ENCODE measurements at regions not wholly inside any gene's neighbourhood (a gene's known extent, or its start where the extent isn't known, plus 50 kb on each side); places are given as distances from the start of the nearest gene placed in this dataset.

- no peak for DNase-seq
Measured at GRCh38 chr15:53296603-53297002, 462.9 kb downstream of the WDR72 start.

GRCh38 chr15:53295574-53295973, 463.9 kb downstream of the WDR72 start:
- no peak for DNase-seq

DNA sequence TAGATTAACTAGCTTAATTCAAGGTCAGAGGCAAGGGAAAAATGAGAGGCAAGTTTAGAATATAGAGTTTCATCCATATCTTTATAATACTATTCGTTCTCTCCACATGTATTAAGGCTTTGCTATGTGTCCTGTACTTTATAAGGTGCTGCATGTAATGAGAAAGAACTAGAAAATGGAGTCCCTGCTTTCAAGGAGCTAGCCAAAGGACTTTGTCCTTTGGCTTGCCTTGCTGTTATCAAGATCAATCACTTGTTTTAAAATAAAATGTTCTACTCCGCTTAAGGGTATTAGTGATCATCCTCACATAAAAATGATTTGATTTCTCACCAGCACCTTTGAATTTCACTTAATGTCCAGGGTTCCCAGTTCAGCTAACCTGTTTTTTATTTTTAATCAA, 470.9 kb downstream of the WDR72 start:
- no peak for DNase-seq

DNA sequence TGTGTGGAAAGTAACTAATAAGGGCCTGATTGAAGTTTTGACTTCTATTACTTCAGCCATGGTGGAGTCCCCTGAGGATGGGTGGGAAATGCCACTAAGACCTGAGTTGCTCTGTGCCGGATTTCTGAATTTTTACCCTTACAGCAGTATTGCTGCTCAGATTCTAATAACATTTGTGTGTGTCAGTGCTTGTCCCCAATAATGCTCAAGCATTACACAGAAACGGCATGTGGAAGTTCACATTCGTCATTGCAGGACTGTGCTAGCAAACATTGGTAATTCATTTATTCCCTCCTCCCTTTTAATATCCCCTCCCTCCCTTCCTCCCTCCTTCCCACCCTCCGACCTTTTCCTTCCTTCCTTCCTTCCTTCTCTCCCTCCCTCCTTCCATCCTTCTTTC, 484.5 kb upstream of the ONECUT1 start:
- DNase-seq, result no peak

- no peak for DNase-seq
Measured at GRCh38 chr15:53272116-53272515, 482.0 kb upstream of the ONECUT1 start.

DNA sequence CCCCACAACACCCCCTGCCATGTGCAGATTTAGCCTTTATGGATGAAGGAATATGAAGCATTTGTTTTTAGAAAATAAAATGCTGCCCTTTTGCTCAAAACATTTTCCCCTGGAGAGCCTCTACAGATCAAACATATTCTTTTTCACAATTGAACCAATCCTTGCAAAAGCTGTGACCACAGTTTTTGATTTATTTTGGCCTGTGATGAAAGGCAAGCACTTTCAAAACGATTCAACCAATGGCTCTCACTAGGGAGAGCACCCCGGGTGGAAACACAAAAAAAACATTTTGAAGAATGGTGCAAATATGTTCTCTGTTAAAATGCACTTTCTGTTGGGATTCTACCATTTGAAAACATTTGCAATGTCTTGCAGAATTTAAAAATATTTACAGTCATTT, 476.0 kb upstream of the ONECUT1 start:
- DNase-seq, result no peak

GRCh38 chr15:53260647-53261046, 470.5 kb upstream of the ONECUT1 start:
- no peak for DNase-seq

- no peak for DNase-seq
Measured at GRCh38 chr15:53256457-53256856, 466.3 kb upstream of the ONECUT1 start.

GRCh38 chr15:53256043-53256442, 465.9 kb upstream of the ONECUT1 start:
- no peak for DNase-seq

- DNase-seq, result no peak
Measured at GRCh38 chr15:53251996-53252395, 461.9 kb upstream of the ONECUT1 start.

GRCh38 chr15:53251523-53251922, 461.4 kb upstream of the ONECUT1 start:
- DNase-seq, result no peak

DNA sequence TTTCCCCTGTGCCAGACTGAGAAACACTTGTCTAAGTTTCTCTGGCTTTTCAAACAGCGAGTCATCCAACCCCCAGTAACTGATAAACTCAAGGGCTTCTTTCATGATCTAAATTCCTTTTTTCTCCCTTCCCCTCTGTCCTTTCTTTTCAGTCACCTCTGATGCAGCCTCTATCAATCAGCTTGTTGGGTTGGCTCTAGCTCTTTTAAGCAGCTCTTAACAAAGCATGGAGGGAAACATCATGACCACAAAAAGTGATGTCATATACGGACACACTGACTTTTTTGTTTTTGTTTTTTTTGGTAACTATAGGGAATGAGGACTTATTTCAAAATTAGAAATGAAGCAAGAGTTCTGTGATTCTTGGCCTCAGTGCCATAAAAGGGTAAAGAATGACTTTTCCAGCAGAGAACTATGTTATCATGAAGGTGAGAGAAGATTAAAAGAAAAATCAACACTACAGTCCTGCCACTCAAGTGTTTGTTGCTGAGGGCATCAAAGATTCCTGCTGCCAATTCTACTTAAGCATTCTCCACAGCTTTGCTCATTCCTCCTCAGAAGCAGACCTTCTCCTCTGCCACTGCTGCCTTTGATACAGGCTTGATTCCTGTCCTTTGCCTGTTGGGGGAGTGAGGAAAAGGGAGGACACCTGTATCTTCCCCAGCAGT, 457.0 kb upstream of the ONECUT1 start:
- DNase-seq, result no peak

DNA sequence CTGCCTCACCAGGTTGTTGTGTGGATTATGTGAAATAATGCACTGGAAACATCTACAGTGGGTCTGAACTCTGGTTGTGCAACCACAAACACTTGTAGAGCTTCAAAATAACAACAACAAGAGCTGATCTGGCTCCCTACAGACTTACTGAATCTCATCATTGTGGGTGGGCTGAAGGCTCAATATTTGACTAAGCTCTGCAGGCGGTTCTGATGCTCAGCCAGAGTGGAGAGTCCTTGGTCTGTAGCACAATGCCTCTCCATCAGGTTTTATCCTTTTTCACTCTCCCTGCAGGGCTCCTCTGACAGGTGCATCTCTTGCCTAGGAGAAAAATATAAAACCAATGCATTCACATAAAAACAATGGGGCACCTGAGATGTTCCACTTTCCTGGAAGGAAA, 456.3 kb upstream of the ONECUT1 start:
- no peak for DNase-seq

- no peak for DNase-seq
Measured at GRCh38 chr15:53233801-53234200, 443.7 kb upstream of the ONECUT1 start.

DNA sequence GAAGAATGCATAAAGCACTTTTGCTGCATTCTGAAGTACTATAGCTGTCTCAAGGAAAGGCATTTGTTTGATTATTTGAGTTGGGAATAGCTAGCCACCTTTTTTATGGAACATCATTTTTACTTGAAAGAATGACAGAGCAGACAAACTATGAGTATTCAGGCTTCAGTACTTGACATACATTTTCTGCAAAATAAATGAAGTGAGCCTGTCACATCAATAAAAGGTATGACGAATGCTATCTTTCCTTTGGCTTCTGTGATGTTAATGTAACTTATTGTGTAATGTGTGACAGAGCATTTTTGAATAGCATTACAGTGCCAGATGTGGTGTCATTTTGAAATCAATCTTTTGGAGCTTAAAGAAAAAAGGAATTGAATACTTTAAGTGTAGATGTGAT, 440.3 kb upstream of the ONECUT1 start:
- DNase-seq, result no peak

GRCh38 chr15:53226559-53226958, 436.4 kb upstream of the ONECUT1 start:
- no peak for DNase-seq

DNA sequence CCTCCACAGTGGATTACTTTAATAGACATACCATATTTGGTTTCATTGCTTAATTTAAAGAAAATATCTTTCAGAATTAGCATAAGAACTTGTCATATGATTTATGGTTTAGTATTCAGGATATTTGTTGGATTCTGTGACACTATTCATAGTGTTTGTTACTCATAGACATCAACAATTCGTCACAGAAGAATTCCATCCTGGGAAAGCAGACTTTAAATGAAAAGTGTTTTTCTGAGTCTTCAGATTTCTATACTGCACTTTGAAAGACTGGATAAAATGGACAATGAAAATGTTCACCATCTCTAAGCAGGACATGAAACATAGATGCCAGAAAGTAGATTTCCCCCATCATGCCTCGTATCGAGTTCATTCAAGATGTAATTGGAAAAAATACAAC, 435.6 kb upstream of the ONECUT1 start:
- DNase-seq, result no peak

DNA sequence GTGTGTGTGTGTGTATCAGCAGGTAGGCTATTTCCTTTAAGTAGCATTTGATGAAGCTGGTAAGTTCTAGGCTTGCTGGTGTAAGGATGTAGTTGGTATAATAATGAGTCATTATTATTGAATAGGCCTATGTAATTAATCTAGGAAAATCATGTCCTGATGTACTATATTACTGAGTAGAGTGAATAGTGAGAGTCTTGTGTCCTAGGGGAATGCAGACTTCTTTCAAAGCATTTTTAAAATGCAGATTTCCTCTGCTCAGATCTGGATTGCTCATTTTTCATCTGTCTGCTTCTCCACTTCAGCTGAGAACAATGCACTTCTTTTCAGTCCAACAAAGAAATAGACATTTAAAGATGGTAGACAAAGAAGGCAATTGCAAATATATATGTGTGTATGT, 434.2 kb upstream of the ONECUT1 start:
- DNase-seq, result no peak

DNA sequence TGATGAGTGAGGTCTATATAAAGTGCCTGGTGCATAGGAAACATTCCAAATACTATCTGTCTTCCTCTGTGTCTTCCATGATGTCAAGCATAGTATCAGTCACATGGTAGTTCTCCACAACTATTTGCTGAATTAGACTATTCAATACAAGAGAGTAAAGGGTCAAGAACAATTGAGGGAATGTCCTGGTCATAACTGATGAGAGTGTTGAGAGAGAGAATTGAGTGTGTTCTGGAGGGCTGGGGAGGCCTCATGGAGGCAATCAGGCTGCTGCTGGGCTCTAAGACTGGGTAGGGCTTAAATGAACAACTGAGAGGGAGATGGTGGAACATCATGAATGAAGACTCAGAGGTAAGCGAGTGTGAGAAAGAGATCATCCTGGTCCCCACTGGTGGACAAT, 433.7 kb upstream of the ONECUT1 start:
- DNase-seq, result no peak

DNA sequence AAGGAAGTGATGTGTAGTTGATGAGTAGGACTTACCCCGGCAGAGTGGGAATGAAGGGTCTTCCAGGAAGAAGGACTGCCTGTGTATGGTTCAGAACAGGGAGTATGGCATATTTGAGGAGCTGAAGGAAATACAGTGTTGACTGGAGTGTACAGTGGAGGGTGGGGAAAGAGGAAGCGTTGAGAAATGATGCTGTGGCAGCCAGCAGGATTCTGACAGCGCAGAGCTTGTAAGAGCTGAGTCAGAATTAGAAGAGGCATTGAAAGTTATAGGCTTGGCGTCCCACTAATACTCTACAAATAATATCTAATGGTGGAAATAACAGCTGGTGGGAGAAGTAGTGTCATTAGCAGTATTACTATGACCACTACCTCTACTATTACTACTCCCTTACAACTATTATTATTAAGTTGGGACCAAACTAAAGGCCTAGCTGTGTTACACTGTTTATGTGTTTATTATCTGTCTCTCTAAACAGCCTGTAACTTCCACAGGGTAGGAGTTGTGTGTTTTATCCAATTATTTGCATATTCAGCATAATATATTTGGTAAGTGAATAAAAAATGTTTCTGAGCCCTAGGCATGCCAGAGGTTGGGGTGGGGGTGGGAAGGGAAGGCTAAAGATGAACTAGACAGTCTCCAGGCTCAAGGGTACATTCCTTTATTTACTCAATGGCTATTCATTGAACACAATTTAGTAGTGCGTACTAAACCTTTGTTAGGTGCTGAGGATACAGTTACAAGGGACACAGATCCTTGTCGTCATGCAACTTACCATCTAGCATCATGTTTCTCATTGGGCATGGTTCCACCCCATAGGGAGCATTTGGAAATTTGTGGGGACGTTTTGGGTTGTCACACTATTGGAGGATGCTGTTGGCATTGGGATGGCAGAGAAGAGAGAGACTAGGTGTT, 428.8 kb upstream of the ONECUT1 start:
- no peak for DNase-seq

- DNase-seq, result no peak
Measured at GRCh38 chr15:53216036-53216435, 425.9 kb upstream of the ONECUT1 start.

DNA sequence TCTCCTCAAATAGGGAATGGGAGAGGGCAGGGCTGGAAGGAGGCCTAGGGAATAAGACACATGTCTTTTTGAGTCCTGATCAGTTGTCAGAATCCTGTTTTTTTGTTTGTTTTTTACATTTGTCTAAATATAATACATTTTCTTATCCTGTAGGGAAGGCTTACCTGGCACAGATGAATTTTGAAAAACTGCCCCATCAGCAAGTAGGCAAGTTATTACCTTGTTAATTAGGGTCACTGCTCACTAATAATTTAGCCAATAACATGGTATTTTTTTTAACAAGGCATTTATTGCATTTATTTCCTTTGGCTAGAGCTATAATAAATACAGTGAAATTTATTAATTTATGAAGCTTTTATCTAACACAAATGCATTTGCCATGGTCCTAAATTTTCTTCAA, 423.2 kb upstream of the ONECUT1 start:
- no peak for DNase-seq

GRCh38 chr15:53212785-53213184, 422.6 kb upstream of the ONECUT1 start:
- DNase-seq, result no peak

DNA sequence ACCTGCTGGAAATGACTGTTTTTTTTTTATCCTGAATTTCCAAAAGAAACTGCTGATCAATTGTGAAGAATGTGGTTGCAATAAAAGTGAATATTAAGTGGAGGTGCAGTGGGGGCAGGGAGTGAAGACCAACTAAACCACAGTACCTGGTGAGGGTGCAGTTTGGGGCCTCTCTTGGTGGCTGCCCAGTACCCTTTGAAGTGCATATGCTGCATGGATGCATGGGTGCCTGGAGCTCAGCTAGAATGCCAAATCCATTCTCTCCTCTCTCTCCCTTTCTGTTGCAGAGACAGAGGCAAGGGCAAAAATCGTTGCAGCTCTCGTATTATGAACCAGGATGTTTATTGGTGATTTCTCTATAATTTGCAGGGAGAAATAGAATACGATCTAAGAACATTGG, 420.5 kb upstream of the ONECUT1 start:
- DNase-seq, result no peak

All from C1 segment of cervical spinal cord (tissue), 14 donors.